Mucosa of rectum (tissue), 2 donors: ENCODE measurements at regions not wholly inside any gene's neighbourhood (a gene's known extent, or its start where the extent isn't known, plus 50 kb on each side); places are given as distances from the start of the nearest gene placed in this dataset.

Experiments
- H3K27ac ChIP-seq, 2 donors: one replicate each; pipeline ENCODE4 v1.7.0; 2013; ENCODE audit warnings: inconsistent platforms in 2 of 2, low read depth in 2 of 2, low read length in 2 of 2
- H3K27me3 ChIP-seq, 2 donors: one replicate each; pipeline ENCODE4 v1.7.0; 2013; ENCODE audit warnings: low read length in 2 of 2; ENCODE audit not compliant: control insufficient read depth in 2 of 2, insufficient read depth in 2 of 2
- H3K36me3 ChIP-seq, 2 donors: one replicate each; pipeline ENCODE4 v1.7.0; 2013; ENCODE audit warnings: low read length in 2 of 2; ENCODE audit not compliant: control insufficient read depth in 2 of 2, insufficient read depth in 2 of 2
- H3K4me1 ChIP-seq, 2 donors: one replicate each; pipeline ENCODE4 v1.7.0; 2013; ENCODE audit warnings: low read length in 2 of 2, mild to moderate bottlenecking in 1 of 2; ENCODE audit not compliant: control insufficient read depth in 2 of 2, insufficient read depth in 2 of 2
- H3K4me3 ChIP-seq, 2 donors: one replicate each; pipeline ENCODE4 v1.7.0; 2013; ENCODE audit warnings: low read length in 2 of 2
- H3K9ac ChIP-seq, 2 donors: one replicate each; pipeline ENCODE4 v1.7.0; 2013; ENCODE audit warnings: low read length in 2 of 2, low read depth in 1 of 2, mild to moderate bottlenecking in 1 of 2
- H3K9me3 ChIP-seq, 2 donors: one replicate each; pipeline ENCODE4 v1.7.0; 2013; ENCODE audit warnings: low read length in 2 of 2; ENCODE audit not compliant: control insufficient read depth in 2 of 2
- donor health status: healthy.
- donor health status: Normal muscosa, but diverticular disease.

GRCh38 chr1:90144820-90145219 lies 149.9 kb downstream of the ZNF326 start:
- Histone ChIP-seq H3K9me3 (no peaks in the 10 kb centered on the region), H3K36me3 (no peaks in the 10 kb centered on the region), H3K9ac (no peak overlapping the region), H3K27ac (no peak overlapping the region), H3K27me3 (no peaks in the 10 kb centered on the region), H3K4me3 (no peak overlapping the region), H3K4me1 (no peaks in the 10 kb centered on the region)

- H3K4me1 ChIP-seq: no peaks in the 10 kb centered on the region
- H3K27me3 ChIP-seq: no peaks in the 10 kb centered on the region
- no peak overlapping the region for H3K27ac ChIP-seq
- no peak overlapping the region for H3K4me3 ChIP-seq
- peaks cover 0 to 3% of the 10 kb centered on the region in 2 donors for H3K9me3 ChIP-seq
- no peak overlapping the region for H3K9ac ChIP-seq
- H3K36me3 ChIP-seq: no peaks in the 10 kb centered on the region
These were observed 148.7 kb downstream of the ZNF326 start for GRCh38 chr1:90143591-90143990.

- Histone ChIP-seq H3K27me3 (no peaks in the 10 kb centered on the region), H3K4me3 (no peak overlapping the region), H3K36me3 (no peaks in the 10 kb centered on the region), H3K9ac (no peak overlapping the region), H3K27ac (no peak overlapping the region), H3K9me3 (peaks cover 0 to 3% of the 10 kb centered on the region in 2 donors), H3K4me1 (no peaks in the 10 kb centered on the region)
These were observed 147.8 kb downstream of the ZNF326 start for GRCh38 chr1:90142697-90143096.

- Histone ChIP-seq H3K27ac (no peak overlapping the region), H3K36me3 (no peaks in the 10 kb centered on the region), H3K27me3 (no peaks in the 10 kb centered on the region), H3K4me1 (no peaks in the 10 kb centered on the region), H3K4me3 (no peak overlapping the region), H3K9ac (no peak overlapping the region), H3K9me3 (peaks cover 0 to 3% of the 10 kb centered on the region in 2 donors)
These were observed 144.9 kb downstream of the ZNF326 start for GRCh38 chr1:90139837-90140236.

- peaks cover 0 to 3% of the 10 kb centered on the region in 2 donors for H3K9me3 ChIP-seq
- no peak overlapping the region for H3K4me3 ChIP-seq
- H3K9ac ChIP-seq: no peak overlapping the region
- H3K27me3 ChIP-seq: no peaks in the 10 kb centered on the region
- H3K36me3 ChIP-seq: no peaks in the 10 kb centered on the region
- H3K4me1 ChIP-seq: no peaks in the 10 kb centered on the region
- H3K27ac ChIP-seq: no peak overlapping the region
These were observed 140.4 kb downstream of the ZNF326 start for GRCh38 chr1:90135286-90135685.

GRCh38 chr1:90134175-90134955 lies 139.5 kb downstream of the ZNF326 start:
- H3K4me1 ChIP-seq: no peaks in the 10 kb centered on the region
- H3K9ac ChIP-seq: no peak overlapping the region
- no peaks in the 10 kb centered on the region for H3K27me3 ChIP-seq
- H3K36me3 ChIP-seq: no peaks in the 10 kb centered on the region
- no peak overlapping the region for H3K27ac ChIP-seq
- H3K4me3 ChIP-seq: no peak overlapping the region
- peaks cover 0 to 2% of the 10 kb centered on the region in 2 donors for H3K9me3 ChIP-seq

GRCh38 chr1:90133133-90133532 lies 138.2 kb downstream of the ZNF326 start:
- Histone ChIP-seq H3K27ac (no peak overlapping the region), H3K4me3 (no peak overlapping the region), H3K9me3 (no peaks in the 10 kb centered on the region), H3K4me1 (no peaks in the 10 kb centered on the region), H3K9ac (no peak overlapping the region), H3K36me3 (no peaks in the 10 kb centered on the region), H3K27me3 (no peaks in the 10 kb centered on the region)

GRCh38 chr1:90132306-90132705 lies 137.4 kb downstream of the ZNF326 start:
- no peak overlapping the region for H3K4me3 ChIP-seq
- no peaks in the 10 kb centered on the region for H3K36me3 ChIP-seq
- H3K9ac ChIP-seq: no peak overlapping the region
- no peak overlapping the region for H3K27ac ChIP-seq
- H3K27me3 ChIP-seq: no peaks in the 10 kb centered on the region
- H3K4me1 ChIP-seq: no peaks in the 10 kb centered on the region
- no peaks in the 10 kb centered on the region for H3K9me3 ChIP-seq

- H3K27me3 ChIP-seq: no peaks in the 10 kb centered on the region
- H3K36me3 ChIP-seq: no peaks in the 10 kb centered on the region
- H3K4me1 ChIP-seq: no peaks in the 10 kb centered on the region
- no peaks in the 10 kb centered on the region for H3K9me3 ChIP-seq
- H3K27ac ChIP-seq: no peak overlapping the region
- H3K9ac ChIP-seq: no peak overlapping the region
- no peak overlapping the region for H3K4me3 ChIP-seq
These were observed 132.5 kb downstream of the ZNF326 start for GRCh38 chr1:90127288-90127953.

GRCh38 chr1:90126834-90127233 lies 131.9 kb downstream of the ZNF326 start:
- Histone ChIP-seq H3K27ac (no peak overlapping the region), H3K36me3 (no peaks in the 10 kb centered on the region), H3K27me3 (no peaks in the 10 kb centered on the region), H3K4me1 (no peaks in the 10 kb centered on the region), H3K4me3 (no peak overlapping the region), H3K9me3 (no peaks in the 10 kb centered on the region), H3K9ac (no peak overlapping the region)
